ENCODE measurements at regions not wholly inside any gene's neighbourhood (a gene's known extent, or its start where the extent isn't known, plus 50 kb on each side); places are given as distances from the start of the nearest gene placed in this dataset.

DNA sequence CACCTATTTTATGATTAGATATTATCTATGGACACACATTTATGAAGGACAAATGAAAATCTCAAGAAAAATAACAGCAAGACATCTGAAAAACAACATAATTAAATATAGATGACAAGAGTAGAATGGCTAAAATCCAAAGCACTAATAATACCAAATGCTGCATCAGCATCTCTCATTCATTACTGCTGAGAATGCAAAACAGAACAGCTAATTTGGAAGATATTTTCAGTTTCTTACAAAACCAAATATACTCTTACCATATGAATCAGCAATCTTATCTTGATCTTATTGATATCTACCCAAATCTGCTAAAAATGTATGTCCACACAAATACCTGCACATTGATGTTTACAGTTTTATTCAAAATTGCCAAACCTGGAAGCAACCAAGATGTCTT lies 829.1 kb upstream of the MIR17HG start:
- no peak for TF ChIP-seq GABPA (IDR thresholded peaks at IDR 0.05; ENCODE audit: low read depth)
- TF ChIP-seq, protein P1, sequence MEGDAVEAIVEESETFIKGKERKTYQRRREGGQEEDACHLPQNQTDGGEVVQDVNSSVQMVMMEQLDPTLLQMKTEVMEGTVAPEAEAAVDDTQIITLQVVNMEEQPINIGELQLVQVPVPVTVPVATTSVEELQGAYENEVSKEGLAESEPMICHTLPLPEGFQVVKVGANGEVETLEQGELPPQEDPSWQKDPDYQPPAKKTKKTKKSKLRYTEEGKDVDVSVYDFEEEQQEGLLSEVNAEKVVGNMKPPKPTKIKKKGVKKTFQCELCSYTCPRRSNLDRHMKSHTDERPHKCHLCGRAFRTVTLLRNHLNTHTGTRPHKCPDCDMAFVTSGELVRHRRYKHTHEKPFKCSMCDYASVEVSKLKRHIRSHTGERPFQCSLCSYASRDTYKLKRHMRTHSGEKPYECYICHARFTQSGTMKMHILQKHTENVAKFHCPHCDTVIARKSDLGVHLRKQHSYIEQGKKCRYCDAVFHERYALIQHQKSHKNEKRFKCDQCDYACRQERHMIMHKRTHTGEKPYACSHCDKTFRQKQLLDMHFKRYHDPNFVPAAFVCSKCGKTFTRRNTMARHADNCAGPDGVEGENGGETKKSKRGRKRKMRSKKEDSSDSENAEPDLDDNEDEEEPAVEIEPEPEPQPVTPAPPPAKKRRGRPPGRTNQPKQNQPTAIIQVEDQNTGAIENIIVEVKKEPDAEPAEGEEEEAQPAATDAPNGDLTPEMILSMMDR (IDR thresholded peaks at IDR 0.05; ENCODE audit: insufficient read depth, low read length), result no peak
- TF ChIP-seq POLR2AphosphoS5 (IDR thresholded peaks at IDR 0.05; ENCODE audit: low read depth), result no peak
- no peak for TF ChIP-seq SPI1 (IDR thresholded peaks at IDR 0.05; ENCODE audit: borderline replicate concordance, low read depth)
- TF ChIP-seq, protein P2, sequence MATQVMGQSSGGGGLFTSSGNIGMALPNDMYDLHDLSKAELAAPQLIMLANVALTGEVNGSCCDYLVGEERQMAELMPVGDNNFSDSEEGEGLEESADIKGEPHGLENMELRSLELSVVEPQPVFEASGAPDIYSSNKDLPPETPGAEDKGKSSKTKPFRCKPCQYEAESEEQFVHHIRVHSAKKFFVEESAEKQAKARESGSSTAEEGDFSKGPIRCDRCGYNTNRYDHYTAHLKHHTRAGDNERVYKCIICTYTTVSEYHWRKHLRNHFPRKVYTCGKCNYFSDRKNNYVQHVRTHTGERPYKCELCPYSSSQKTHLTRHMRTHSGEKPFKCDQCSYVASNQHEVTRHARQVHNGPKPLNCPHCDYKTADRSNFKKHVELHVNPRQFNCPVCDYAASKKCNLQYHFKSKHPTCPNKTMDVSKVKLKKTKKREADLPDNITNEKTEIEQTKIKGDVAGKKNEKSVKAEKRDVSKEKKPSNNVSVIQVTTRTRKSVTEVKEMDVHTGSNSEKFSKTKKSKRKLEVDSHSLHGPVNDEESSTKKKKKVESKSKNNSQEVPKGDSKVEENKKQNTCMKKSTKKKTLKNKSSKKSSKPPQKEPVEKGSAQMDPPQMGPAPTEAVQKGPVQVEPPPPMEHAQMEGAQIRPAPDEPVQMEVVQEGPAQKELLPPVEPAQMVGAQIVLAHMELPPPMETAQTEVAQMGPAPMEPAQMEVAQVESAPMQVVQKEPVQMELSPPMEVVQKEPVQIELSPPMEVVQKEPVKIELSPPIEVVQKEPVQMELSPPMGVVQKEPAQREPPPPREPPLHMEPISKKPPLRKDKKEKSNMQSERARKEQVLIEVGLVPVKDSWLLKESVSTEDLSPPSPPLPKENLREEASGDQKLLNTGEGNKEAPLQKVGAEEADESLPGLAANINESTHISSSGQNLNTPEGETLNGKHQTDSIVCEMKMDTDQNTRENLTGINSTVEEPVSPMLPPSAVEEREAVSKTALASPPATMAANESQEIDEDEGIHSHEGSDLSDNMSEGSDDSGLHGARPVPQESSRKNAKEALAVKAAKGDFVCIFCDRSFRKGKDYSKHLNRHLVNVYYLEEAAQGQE (IDR thresholded peaks at IDR 0.05; ENCODE audit: insufficient replicate concordance, low read depth), result no peak
- no peak overlapping the region for H3K27ac ChIP-seq (replicated peaks)
- H3K27me3 ChIP-seq (ENCODE audit: insufficient read depth, poor library complexity, severe bottlenecking), result no peaks in the 10 kb centered on the region
- DNase-seq (ENCODE audit: low read depth in 1 of 2, low spot score in 1 of 2), result no peak
- H3K4me3 ChIP-seq (replicated peaks; ENCODE audit: insufficient read depth, low read length), result no peak overlapping the region

DNA sequence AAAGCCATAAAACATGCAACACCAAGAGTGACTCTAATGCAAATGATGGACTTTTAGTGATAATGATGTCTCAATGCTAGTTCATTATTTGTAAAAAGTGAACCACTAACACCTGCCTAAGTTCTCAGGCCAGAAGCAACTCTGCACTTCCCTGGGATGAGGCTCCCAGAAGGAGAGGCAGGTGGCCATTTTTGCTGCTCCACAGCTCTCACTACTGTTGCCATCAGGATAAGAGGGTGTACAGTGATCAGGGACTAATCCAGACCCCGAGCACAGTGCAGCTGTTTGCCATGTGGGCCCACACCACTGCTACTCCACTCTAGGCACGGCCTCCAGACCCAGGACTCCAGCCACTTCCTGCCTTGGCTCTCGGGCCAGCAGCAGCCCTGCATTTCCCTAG lies 828.3 kb upstream of the MIR17HG start:
- DNase-seq (ENCODE audit: low read depth in 1 of 2, low spot score in 1 of 2), result no peak
- no peak overlapping the region for H3K27ac ChIP-seq (replicated peaks)
- TF ChIP-seq SPI1 (IDR thresholded peaks at IDR 0.05; ENCODE audit: borderline replicate concordance, low read depth) (no peak), GABPA (IDR thresholded peaks at IDR 0.05; ENCODE audit: low read depth) (no peak)

DNA sequence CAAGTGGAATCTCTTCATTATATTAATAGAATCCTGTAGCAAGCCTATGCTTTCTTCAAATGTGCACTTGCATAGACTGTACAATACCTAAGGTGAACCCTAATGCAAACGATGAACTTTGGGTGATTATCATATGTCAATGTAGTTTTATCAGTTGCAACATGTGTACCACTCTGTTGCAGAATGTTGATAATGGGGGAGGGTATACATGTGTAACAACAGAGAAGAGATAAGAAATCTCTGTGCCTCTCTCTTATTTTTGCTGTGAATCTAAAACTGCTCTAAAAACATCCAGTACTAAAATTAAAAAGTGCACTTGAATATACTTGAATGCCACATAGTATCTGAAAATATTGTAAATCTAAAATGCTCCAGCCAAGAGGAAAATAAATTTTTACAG lies 820.8 kb upstream of the MIR17HG start:
- no peak for DNase-seq (ENCODE audit: low read depth in 1 of 2, low spot score in 1 of 2)
- Histone ChIP-seq H3K27me3 (ENCODE audit: insufficient read depth, poor library complexity, severe bottlenecking) (no peaks in the 10 kb centered on the region), H3K4me3 (replicated peaks; ENCODE audit: insufficient read depth, low read length) (no peak overlapping the region), H3K27ac (replicated peaks) (no peak overlapping the region)
- TF ChIP-seq GABPA (IDR thresholded peaks at IDR 0.05; ENCODE audit: low read depth) (no peak), SPI1 (IDR thresholded peaks at IDR 0.05; ENCODE audit: borderline replicate concordance, low read depth) (no peak), POLR2AphosphoS5 (IDR thresholded peaks at IDR 0.05; ENCODE audit: low read depth) (no peak)
- TF ChIP-seq, protein P2 (IDR thresholded peaks at IDR 0.05; ENCODE audit: insufficient replicate concordance, low read depth), result no peak
- TF ChIP-seq, protein P1 (IDR thresholded peaks at IDR 0.05; ENCODE audit: insufficient read depth, low read length), result no peak

More for the DNA sequence above, 828.3 kb upstream of the MIR17HG start:
- H3K4me3 ChIP-seq (replicated peaks; ENCODE audit: insufficient read depth, low read length), result no peak overlapping the region
- H3K27me3 ChIP-seq (ENCODE audit: insufficient read depth, poor library complexity, severe bottlenecking), result no peaks in the 10 kb centered on the region

DNA sequence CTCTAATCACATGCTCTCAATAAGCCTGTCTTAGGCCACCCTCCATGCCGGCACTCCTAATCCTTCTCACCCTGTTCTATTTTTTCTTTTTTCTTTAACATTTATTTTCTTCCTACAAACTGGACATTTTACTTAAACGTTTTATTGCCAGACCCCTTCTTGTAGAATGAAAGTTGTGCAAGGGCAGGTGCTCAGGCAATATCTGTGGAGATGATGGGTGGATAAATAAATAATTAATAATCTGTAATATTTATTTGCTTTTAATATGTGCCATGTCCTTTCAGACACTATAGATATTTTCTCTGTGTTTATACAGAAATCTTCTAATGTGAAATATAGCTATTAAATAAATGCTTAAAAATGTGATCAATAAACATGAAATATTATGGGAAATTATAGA lies 815.7 kb upstream of the MIR17HG start:
- TF ChIP-seq, protein P2 (IDR thresholded peaks at IDR 0.05; ENCODE audit: insufficient replicate concordance, low read depth), result no peak
- TF ChIP-seq SPI1 (IDR thresholded peaks at IDR 0.05; ENCODE audit: borderline replicate concordance, low read depth) (no peak), GABPA (IDR thresholded peaks at IDR 0.05; ENCODE audit: low read depth) (no peak), POLR2AphosphoS5 (IDR thresholded peaks at IDR 0.05; ENCODE audit: low read depth) (no peak)
- TF ChIP-seq, protein P1 (IDR thresholded peaks at IDR 0.05; ENCODE audit: insufficient read depth, low read length), result no peak
- H3K4me3 ChIP-seq (replicated peaks; ENCODE audit: insufficient read depth, low read length), result no peak overlapping the region

More for the DNA sequence above, 815.7 kb upstream of the MIR17HG start:
- DNase-seq (ENCODE audit: low read depth in 1 of 2, low spot score in 1 of 2), result no peak
- Histone ChIP-seq H3K27me3 (ENCODE audit: insufficient read depth, poor library complexity, severe bottlenecking) (no peaks in the 10 kb centered on the region), H3K27ac (replicated peaks) (no peak overlapping the region)
